Glutamatergic neuron (in vitro differentiated cells): ENCODE measurements at regions not wholly inside any gene's neighbourhood (a gene's known extent, or its start where the extent isn't known, plus 50 kb on each side); places are given as distances from the start of the nearest gene placed in this dataset.
"Not testable (repeated sequence)": the region's sequence is repeated elsewhere in the genome, so short reads cannot be mapped to it uniquely, and the experiment has no call there.

Experiments
- DNase-seq: peaks from one replicate; pipeline ENCODE4 v3.0.0; 2022
- H3K27ac Mint-ChIP-seq: one replicate; pipeline ENCODE4 v1.8.0; 2020; ENCODE audit warnings: mild to moderate bottlenecking, mixed read lengths, inconsistent platforms; ENCODE audit not compliant: unreplicated experiment
- H3K27me3 Mint-ChIP-seq: one replicate; pipeline ENCODE4 v1.8.0; 2020; ENCODE audit warnings: mild to moderate bottlenecking, moderate library complexity, mixed read lengths, inconsistent platforms; ENCODE audit not compliant: unreplicated experiment
- H3K36me3 Mint-ChIP-seq: one replicate; pipeline ENCODE4 v1.8.0; 2020; ENCODE audit warnings: mild to moderate bottlenecking, mixed read lengths, inconsistent platforms; ENCODE audit not compliant: unreplicated experiment
- H3K4me1 Mint-ChIP-seq: one replicate; pipeline ENCODE4 v1.8.0; 2020; ENCODE audit warnings: mild to moderate bottlenecking, low read depth, mixed read lengths, inconsistent platforms; ENCODE audit not compliant: unreplicated experiment
- H3K4me3 Mint-ChIP-seq: one replicate; pipeline ENCODE4 v1.8.0; 2020; ENCODE audit warnings: mild to moderate bottlenecking, mixed read lengths, inconsistent platforms; ENCODE audit not compliant: unreplicated experiment
- H3K9me3 Mint-ChIP-seq: one replicate; pipeline ENCODE4 v1.8.0; 2020; ENCODE audit warnings: mild to moderate bottlenecking, moderate library complexity, mixed read lengths, inconsistent platforms; ENCODE audit not compliant: unreplicated experiment
- CTCF ChIP-seq: fragments of 200-600 bp; sonication (generic); IDR thresholded peaks from one replicate; pipeline ENCODE4 v1.5.0; 2021; ENCODE audit not compliant: partially characterized antibody, unreplicated experiment

- Mint-ChIP-seq H3K4me3 (no peak overlapping the region), H3K27ac (no peak overlapping the region), H3K27me3 (no peaks in the 10 kb centered on the region), H3K36me3 (no peaks in the 10 kb centered on the region), H3K4me1 (no peaks in the 10 kb centered on the region), H3K9me3 (no peaks in the 10 kb centered on the region)
- no peak for DNase-seq
- no peak for TF ChIP-seq CTCF
Observed at GRCh38 chr16:75948441-75948840, 222.2 kb upstream of the CPHXL start.

- no peak for TF ChIP-seq CTCF
- Mint-ChIP-seq H3K36me3 (no peaks in the 10 kb centered on the region), H3K9me3 (no peaks in the 10 kb centered on the region), H3K4me3 (no peak overlapping the region), H3K4me1 (no peaks in the 10 kb centered on the region), H3K27ac (no peak overlapping the region), H3K27me3 (no peaks in the 10 kb centered on the region)
- DNase-seq = no peak
Observed at GRCh38 chr16:75948886-75949285, 222.6 kb upstream of the CPHXL start.

- H3K27ac Mint-ChIP-seq = no peak overlapping the region
- no peaks in the 10 kb centered on the region for H3K36me3 Mint-ChIP-seq
- H3K4me3 Mint-ChIP-seq = no peak overlapping the region
- no peak for DNase-seq
- TF ChIP-seq CTCF = no peak
- no peaks in the 10 kb centered on the region for H3K27me3 Mint-ChIP-seq
- H3K4me1 Mint-ChIP-seq = no peaks in the 10 kb centered on the region
- no peaks in the 10 kb centered on the region for H3K9me3 Mint-ChIP-seq
Observed at GRCh38 chr16:75952124-75952523, 225.8 kb upstream of the CPHXL start.

- peaks cover 5% of the 10 kb centered on the region for H3K36me3 Mint-ChIP-seq
- no peak for DNase-seq
- peaks cover 1% of the 10 kb centered on the region for H3K9me3 Mint-ChIP-seq
- H3K27me3 Mint-ChIP-seq = no peaks in the 10 kb centered on the region
- H3K4me1 Mint-ChIP-seq = no peaks in the 10 kb centered on the region
- no peak for TF ChIP-seq CTCF
- H3K4me3 Mint-ChIP-seq = no peak overlapping the region
- no peak overlapping the region for H3K27ac Mint-ChIP-seq
Observed at GRCh38 chr16:75957870-75958269, 231.6 kb upstream of the CPHXL start.

- no peaks in the 10 kb centered on the region for H3K36me3 Mint-ChIP-seq
- no peak overlapping the region for H3K4me3 Mint-ChIP-seq
- TF ChIP-seq CTCF = no peak
- H3K27me3 Mint-ChIP-seq = no peaks in the 10 kb centered on the region
- no peak for DNase-seq
- H3K27ac Mint-ChIP-seq = no peak overlapping the region
- no peaks in the 10 kb centered on the region for H3K9me3 Mint-ChIP-seq
- no peaks in the 10 kb centered on the region for H3K4me1 Mint-ChIP-seq
Observed at GRCh38 chr16:75965504-75966374, 239.4 kb upstream of the CPHXL start.

- H3K27ac Mint-ChIP-seq, H3K27me3 Mint-ChIP-seq, H3K4me1 Mint-ChIP-seq: not testable (repeated sequence)
Observed at GRCh38 chr16:75969120-75969519, 242.8 kb upstream of the CPHXL start.

More at GRCh38 chr16:75969120-75969519, 242.8 kb upstream of the CPHXL start:
- not testable (repeated sequence) for H3K4me3 Mint-ChIP-seq, H3K9me3 Mint-ChIP-seq, H3K36me3 Mint-ChIP-seq, DNase-seq
